ENCODE measurements at regions not wholly inside any gene's neighbourhood (a gene's known extent, or its start where the extent isn't known, plus 50 kb on each side); places are given as distances from the start of the nearest gene placed in this dataset.

DNA sequence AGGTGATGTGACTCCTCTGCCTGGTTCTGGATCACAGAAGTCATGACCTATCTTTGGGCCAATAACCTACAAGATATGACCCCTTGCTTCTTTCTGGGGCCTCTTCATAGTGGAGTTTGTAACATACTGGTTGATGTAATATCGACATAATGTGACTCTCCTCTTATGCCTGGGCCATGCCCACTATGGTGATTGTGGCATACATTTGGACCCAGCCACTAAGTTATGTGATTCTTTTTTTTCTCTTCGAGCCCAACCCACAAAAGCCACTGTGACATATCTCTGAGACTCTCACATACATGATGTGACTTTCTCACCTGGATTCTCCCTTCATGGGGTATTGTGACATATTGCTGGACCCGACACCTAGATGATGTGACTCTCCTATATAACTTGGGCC, 319.8 kb downstream of the RPS4Y2 start:
- TF ChIP-seq, protein P1, sequence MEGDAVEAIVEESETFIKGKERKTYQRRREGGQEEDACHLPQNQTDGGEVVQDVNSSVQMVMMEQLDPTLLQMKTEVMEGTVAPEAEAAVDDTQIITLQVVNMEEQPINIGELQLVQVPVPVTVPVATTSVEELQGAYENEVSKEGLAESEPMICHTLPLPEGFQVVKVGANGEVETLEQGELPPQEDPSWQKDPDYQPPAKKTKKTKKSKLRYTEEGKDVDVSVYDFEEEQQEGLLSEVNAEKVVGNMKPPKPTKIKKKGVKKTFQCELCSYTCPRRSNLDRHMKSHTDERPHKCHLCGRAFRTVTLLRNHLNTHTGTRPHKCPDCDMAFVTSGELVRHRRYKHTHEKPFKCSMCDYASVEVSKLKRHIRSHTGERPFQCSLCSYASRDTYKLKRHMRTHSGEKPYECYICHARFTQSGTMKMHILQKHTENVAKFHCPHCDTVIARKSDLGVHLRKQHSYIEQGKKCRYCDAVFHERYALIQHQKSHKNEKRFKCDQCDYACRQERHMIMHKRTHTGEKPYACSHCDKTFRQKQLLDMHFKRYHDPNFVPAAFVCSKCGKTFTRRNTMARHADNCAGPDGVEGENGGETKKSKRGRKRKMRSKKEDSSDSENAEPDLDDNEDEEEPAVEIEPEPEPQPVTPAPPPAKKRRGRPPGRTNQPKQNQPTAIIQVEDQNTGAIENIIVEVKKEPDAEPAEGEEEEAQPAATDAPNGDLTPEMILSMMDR (IDR thresholded peaks at IDR 0.05): no peak
- no peak for TF ChIP-seq POLR2AphosphoS5 (IDR thresholded peaks at IDR 0.05)
- TF ChIP-seq POLR2A (IDR thresholded peaks at IDR 0.05): no peak
- TF ChIP-seq EP300 (IDR thresholded peaks at IDR 0.05): no peak

All from upper lobe of left lung (tissue), 4 donors.